Neural progenitor cell (in vitro differentiated cells): ENCODE measurements at regions not wholly inside any gene's neighbourhood (a gene's known extent, or its start where the extent isn't known, plus 50 kb on each side); places are given as distances from the start of the nearest gene placed in this dataset.
"Not testable (repeated sequence)": the region's sequence is repeated elsewhere in the genome, so short reads cannot be mapped to it uniquely, and the experiment has no call there.

Experiments used
- DNase-seq: peaks from one replicate; pipeline ENCODE4 v3.0.0-alpha.2; 2016; ENCODE audit warnings: low spot score
- H2AFZ ChIP-seq: fragments of 200-600 bp; sonication (generic); replicated peaks from 2 replicates; pipeline ENCODE4 v1.6.1; 2016; ENCODE audit warnings: antibody characterized with exemption
- H3F3A ChIP-seq: fragments of 200-600 bp; sonication (generic); 2 replicates; pipeline ENCODE4 v1.6.1; 2016; ENCODE audit warnings: antibody characterized with exemption, low read depth
- H3K27ac ChIP-seq: fragments of 200-600 bp; sonication (generic); 2 replicates; pipeline ENCODE4 v1.5.1; 2016; ENCODE audit warnings: mild to moderate bottlenecking
- H3K27me3 ChIP-seq: fragments of 200-600 bp; sonication (generic); 2 replicates; pipeline ENCODE4 v1.6.1; 2016; ENCODE audit warnings: mild to moderate bottlenecking, moderate library complexity
- H3K36me3 ChIP-seq: fragments of 200-600 bp; sonication (generic); 2 replicates; pipeline ENCODE4 v1.5.1; 2016
- H3K4me1 ChIP-seq: fragments of 200-600 bp; sonication (generic); 2 replicates; pipeline ENCODE4 v1.6.1; 2016; ENCODE audit warnings: mixed run types
- H3K4me2 ChIP-seq: fragments of 200-600 bp; sonication (generic); 2 replicates; pipeline ENCODE4 v1.6.1; 2016
- H3K4me3 ChIP-seq: fragments of 200-600 bp; sonication (generic); 2 replicates; pipeline ENCODE4 v1.5.1; 2016
- H3K79me2 ChIP-seq: fragments of 200-600 bp; sonication (generic); 2 replicates; pipeline ENCODE4 v1.6.1; 2016; ENCODE audit warnings: low read depth
- H3K9ac ChIP-seq: fragments of 200-600 bp; sonication (generic); 2 replicates; pipeline ENCODE4 v1.6.1; 2016
- H3K9me3 ChIP-seq: fragments of 200-600 bp; sonication (generic); 2 replicates; pipeline ENCODE4 v1.5.1; 2016; ENCODE audit warnings: low read depth
- H4K20me1 ChIP-seq: fragments of 200-600 bp; sonication (generic); 2 replicates; pipeline ENCODE4 v1.6.1; 2016; ENCODE audit warnings: low read depth
- H3K27ac Mint-ChIP-seq: 3 replicates; pipeline ENCODE4 v1.8.0; 2021; ENCODE audit warnings: mixed read lengths
- H3K27me3 Mint-ChIP-seq: 2 replicates; pipeline ENCODE4 v1.8.0; 2022; ENCODE audit warnings: low read depth, mild to moderate bottlenecking, inconsistent platforms, moderate library complexity, mixed read lengths; ENCODE audit not compliant: insufficient read depth
- H3K36me3 Mint-ChIP-seq: 3 replicates; pipeline ENCODE4 v1.8.0; 2021; ENCODE audit warnings: mixed read lengths
- H3K4me1 Mint-ChIP-seq: 3 replicates; pipeline ENCODE4 v1.8.0; 2021; ENCODE audit warnings: mixed read lengths
- H3K4me3 Mint-ChIP-seq: 3 replicates; pipeline ENCODE4 v1.8.0; 2021; ENCODE audit warnings: mild to moderate bottlenecking, moderate library complexity, mixed read lengths
- H3K9me3 Mint-ChIP-seq: 3 replicates; pipeline ENCODE4 v1.8.0; 2020; ENCODE audit warnings: mixed read lengths
- EZH2 ChIP-seq: fragments of 200-600 bp; sonication (generic); IDR thresholded peaks from 2 replicates; pipeline ENCODE4 v1.6.1; 2017; ENCODE audit warnings: antibody characterized with exemption, mild to moderate bottlenecking, moderate library complexity
- EZH2phosphoT487 ChIP-seq: fragments of 200-600 bp; sonication (generic); IDR thresholded peaks from 2 replicates; pipeline ENCODE4 v1.6.1; 2017; ENCODE audit warnings: antibody characterized with exemption
- TF ChIP-seq, protein P1 (sequence below): fragments of 200-600 bp; sonication (generic); IDR thresholded peaks from 2 replicates; pipeline ENCODE4 v1.5.1; 2017; ENCODE audit warnings: antibody characterized with exemption, mild to moderate bottlenecking

- DNase-seq = no peak
- no peak overlapping the region for H3K27ac ChIP-seq
- H3K79me2 ChIP-seq = no peaks in the 10 kb centered on the region
- Mint-ChIP-seq H3K4me1 (no peaks in the 10 kb centered on the region), H3K27me3 (no peaks in the 10 kb centered on the region), H3K36me3 (no peaks in the 10 kb centered on the region), H3K4me3 (no peak overlapping the region), H3K9me3 (peaks cover 7% of the 10 kb centered on the region), H3K27ac (no peak overlapping the region)
- H3K27me3 ChIP-seq = no peaks in the 10 kb centered on the region
- H3K9ac ChIP-seq = no peak overlapping the region
- H3K4me3 ChIP-seq = no peak overlapping the region
- no peak overlapping the region for H2AFZ ChIP-seq
- TF ChIP-seq, protein P1, sequence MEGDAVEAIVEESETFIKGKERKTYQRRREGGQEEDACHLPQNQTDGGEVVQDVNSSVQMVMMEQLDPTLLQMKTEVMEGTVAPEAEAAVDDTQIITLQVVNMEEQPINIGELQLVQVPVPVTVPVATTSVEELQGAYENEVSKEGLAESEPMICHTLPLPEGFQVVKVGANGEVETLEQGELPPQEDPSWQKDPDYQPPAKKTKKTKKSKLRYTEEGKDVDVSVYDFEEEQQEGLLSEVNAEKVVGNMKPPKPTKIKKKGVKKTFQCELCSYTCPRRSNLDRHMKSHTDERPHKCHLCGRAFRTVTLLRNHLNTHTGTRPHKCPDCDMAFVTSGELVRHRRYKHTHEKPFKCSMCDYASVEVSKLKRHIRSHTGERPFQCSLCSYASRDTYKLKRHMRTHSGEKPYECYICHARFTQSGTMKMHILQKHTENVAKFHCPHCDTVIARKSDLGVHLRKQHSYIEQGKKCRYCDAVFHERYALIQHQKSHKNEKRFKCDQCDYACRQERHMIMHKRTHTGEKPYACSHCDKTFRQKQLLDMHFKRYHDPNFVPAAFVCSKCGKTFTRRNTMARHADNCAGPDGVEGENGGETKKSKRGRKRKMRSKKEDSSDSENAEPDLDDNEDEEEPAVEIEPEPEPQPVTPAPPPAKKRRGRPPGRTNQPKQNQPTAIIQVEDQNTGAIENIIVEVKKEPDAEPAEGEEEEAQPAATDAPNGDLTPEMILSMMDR = no peak
- TF ChIP-seq EZH2 = no peak
- no peak for TF ChIP-seq EZH2phosphoT487
- H3F3A ChIP-seq = no peaks in the 10 kb centered on the region
- no peaks in the 10 kb centered on the region for H4K20me1 ChIP-seq
- H3K36me3 ChIP-seq = no peaks in the 10 kb centered on the region
- H3K9me3 ChIP-seq = no peaks in the 10 kb centered on the region
- H3K4me2 ChIP-seq = no peak overlapping the region
- no peaks in the 10 kb centered on the region for H3K4me1 ChIP-seq
These were observed 372.2 kb upstream of the NRG3 start for GRCh38 chr10:81502677-81503359.

- H3K4me1 ChIP-seq, H3K27ac ChIP-seq, H3K4me3 ChIP-seq, H4K20me1 ChIP-seq, H3K4me3 Mint-ChIP-seq, H3K4me2 ChIP-seq, H3K79me2 ChIP-seq, H3K9ac ChIP-seq, H2AFZ ChIP-seq, DNase-seq, H3K27me3 ChIP-seq, H3K4me1 Mint-ChIP-seq, H3K27me3 Mint-ChIP-seq, H3K36me3 Mint-ChIP-seq, H3K9me3 ChIP-seq, H3K36me3 ChIP-seq, H3K27ac Mint-ChIP-seq, H3F3A ChIP-seq: not testable (repeated sequence)
- H3K9me3 Mint-ChIP-seq = peaks cover 12% of the 10 kb centered on the region
These were observed 369.2 kb upstream of the NRG3 start for GRCh38 chr10:81505777-81506176.

GRCh38 chr10:81514811-81515210 lies 360.2 kb upstream of the NRG3 start:
- H3K4me2 ChIP-seq = no peak overlapping the region
- no peaks in the 10 kb centered on the region for H4K20me1 ChIP-seq
- no peak overlapping the region for H3K4me3 ChIP-seq
- Mint-ChIP-seq H3K4me1 (no peaks in the 10 kb centered on the region), H3K36me3 (no peaks in the 10 kb centered on the region), H3K4me3 (no peak overlapping the region), H3K27me3 (no peaks in the 10 kb centered on the region), H3K9me3 (peaks cover 4% of the 10 kb centered on the region), H3K27ac (no peak overlapping the region)
- H3K27me3 ChIP-seq = no peaks in the 10 kb centered on the region
- no peaks in the 10 kb centered on the region for H3K4me1 ChIP-seq
- H3F3A ChIP-seq = no peaks in the 10 kb centered on the region
- H2AFZ ChIP-seq = no peak overlapping the region
- TF ChIP-seq EZH2phosphoT487 (no peak), EZH2 (no peak)
- TF ChIP-seq, protein P1 = no peak
- H3K36me3 ChIP-seq = no peaks in the 10 kb centered on the region
- no peak overlapping the region for H3K9ac ChIP-seq
- DNase-seq = no peak
- no peak overlapping the region for H3K27ac ChIP-seq
- no peaks in the 10 kb centered on the region for H3K9me3 ChIP-seq
- H3K79me2 ChIP-seq = no peaks in the 10 kb centered on the region

GRCh38 chr10:81520688-81521087 lies 354.3 kb upstream of the NRG3 start:
- no peak overlapping the region for H3K4me3 Mint-ChIP-seq

More at GRCh38 chr10:81520688-81521087, 354.3 kb upstream of the NRG3 start:
- no peaks in the 10 kb centered on the region for H3K9me3 ChIP-seq
- no peaks in the 10 kb centered on the region for H4K20me1 ChIP-seq
- H3K4me3 ChIP-seq = no peak overlapping the region
- no peak overlapping the region for H2AFZ ChIP-seq
- H3K27me3 Mint-ChIP-seq = no peaks in the 10 kb centered on the region
- DNase-seq = no peak
- H3K27me3 ChIP-seq = no peaks in the 10 kb centered on the region
- no peaks in the 10 kb centered on the region for H3K79me2 ChIP-seq
- TF ChIP-seq EZH2 = no peak
- no peak for TF ChIP-seq EZH2phosphoT487
- TF ChIP-seq, protein P1 = no peak
- no peaks in the 10 kb centered on the region for H3F3A ChIP-seq
- H3K4me2 ChIP-seq = no peak overlapping the region
- no peaks in the 10 kb centered on the region for H3K4me1 Mint-ChIP-seq
- no peaks in the 10 kb centered on the region for H3K36me3 ChIP-seq
- H3K4me1 ChIP-seq = no peaks in the 10 kb centered on the region
- no peak overlapping the region for H3K27ac Mint-ChIP-seq
- no peaks in the 10 kb centered on the region for H3K36me3 Mint-ChIP-seq
- H3K27ac ChIP-seq = no peak overlapping the region
- no peak overlapping the region for H3K9ac ChIP-seq
- H3K9me3 Mint-ChIP-seq = no peaks in the 10 kb centered on the region
